Keratinocyte (primary cell): ENCODE measurements at regions not wholly inside any gene's neighbourhood (a gene's known extent, or its start where the extent isn't known, plus 50 kb on each side); places are given as distances from the start of the nearest gene placed in this dataset.

Experiments
- DNase-seq: peaks from one replicate; pipeline ENCODE4 v3.0.0-alpha.2; 2011; ENCODE audit warnings: low read depth, missing footprints, low spot score
- FAIRE-seq: peaks from 2 replicates; lab custom pipeline; 2011; peaks lifted over from hg19 to GRCh38; lab: Jason Lieb, UNC
- H2AFZ ChIP-seq: 2 replicates; pipeline ENCODE4 v1.6.0; 2012; ENCODE audit warnings: low read length, control low read depth, inconsistent platforms; ENCODE audit not compliant: control insufficient read depth
- H3K27ac ChIP-seq: 2 replicates; pipeline ENCODE4 v1.5.1; 2011; ENCODE audit warnings: low read length; ENCODE audit not compliant: control insufficient read depth, insufficient read depth
- H3K27me3 ChIP-seq: 3 replicates; pipeline ENCODE4 v1.6.0; 2011; ENCODE audit warnings: low read length; ENCODE audit not compliant: control insufficient read depth, insufficient read depth; ENCODE audit errors: extremely low read depth
- H3K36me3 ChIP-seq, 2 experiments: 2 replicates in 1 of 2; 3 replicates in 1 of 2; pipeline ENCODE4 v1.5.1; 2011; ENCODE audit warnings: low read length in 2 of 2, mild to moderate bottlenecking in 1 of 2; ENCODE audit not compliant: control insufficient read depth in 2 of 2, insufficient read depth in 2 of 2; ENCODE audit errors: extremely low read depth in 1 of 2
- H3K4me1 ChIP-seq: 3 replicates; pipeline ENCODE4 v1.5.1; 2011; ENCODE audit warnings: low read length; ENCODE audit not compliant: control insufficient read depth, insufficient read depth; ENCODE audit errors: extremely low read depth
- H3K4me2 ChIP-seq: 3 replicates; pipeline ENCODE4 v1.6.0; 2011; ENCODE audit warnings: low read depth, low read length; ENCODE audit not compliant: control insufficient read depth, insufficient read depth; ENCODE audit errors: extremely low read depth
- H3K4me3 ChIP-seq, 3 experiments: fragments of 200-600 bp in 1 of 3; sonication (generic) in 1 of 3; 2 replicates in 2 of 3; 3 replicates in 1 of 3; pipeline ENCODE4 v1.5.1; 2011 to 2016; ENCODE audit warnings: low read length in 3 of 3, mild to moderate bottlenecking in 3 of 3, control low read depth in 2 of 3, inconsistent platforms in 1 of 3, low read depth in 1 of 3, mixed read lengths in 1 of 3, mixed run types in 1 of 3, moderate library complexity in 1 of 3; ENCODE audit not compliant: control insufficient read depth in 2 of 3, insufficient read depth in 2 of 3; ENCODE audit errors: extremely low read depth in 1 of 3
- H3K79me2 ChIP-seq: 2 replicates; pipeline ENCODE4 v1.6.0; 2012; ENCODE audit warnings: low read length; ENCODE audit not compliant: control insufficient read depth, insufficient read depth
- H3K9ac ChIP-seq: 3 replicates; pipeline ENCODE4 v1.6.0; 2011; ENCODE audit warnings: low read length; ENCODE audit not compliant: control insufficient read depth, insufficient read depth; ENCODE audit errors: extremely low read depth
- H3K9me1 ChIP-seq: 3 replicates; pipeline ENCODE4 v1.6.0; 2011; ENCODE audit warnings: low read length; ENCODE audit not compliant: control insufficient read depth, insufficient read depth; ENCODE audit errors: extremely low read depth
- H3K9me3 ChIP-seq: 2 replicates; pipeline ENCODE4 v1.5.1; 2012; ENCODE audit warnings: low read depth, low read length; ENCODE audit not compliant: control insufficient read depth
- H4K20me1 ChIP-seq: 3 replicates; pipeline ENCODE4 v1.6.0; 2011; ENCODE audit warnings: low read length; ENCODE audit not compliant: control insufficient read depth, insufficient read depth; ENCODE audit errors: extremely low read depth
- EZH2 ChIP-seq: IDR thresholded peaks from one replicate; pipeline ENCODE4 v1.6.1; 2012; ENCODE audit warnings: inconsistent platforms, mild to moderate bottlenecking, low read length, moderate library complexity
- dilution Hi-C: fragments of 300-500 bp; cut with MboI; formaldehyde crosslinking; loops from one replicate; pipeline ENCODE4 v1.7.0; 2020; ENCODE audit warnings: low sequenced_read_pairs; ENCODE audit not compliant: extremely low pct_ligation_motif_present
- TF ChIP-seq, protein P1 (sequence below), 3 experiments: IDR thresholded peaks in 1 of 3; conservative IDR thresholded peaks in 1 of 3; optimal IDR thresholded peaks in 1 of 3; 2 replicates in 2 of 3; 3 replicates in 1 of 3; pipeline versions ENCODE3 to v1.5.1; 2011; ENCODE audit warnings: low read length in 3 of 3, mild to moderate bottlenecking in 3 of 3, moderate library complexity in 2 of 3, control low read depth in 1 of 3, inconsistent platforms in 1 of 3; ENCODE audit not compliant: insufficient read depth in 2 of 3; ENCODE audit errors: extremely low read depth in 1 of 3

- TF ChIP-seq, protein P1, sequence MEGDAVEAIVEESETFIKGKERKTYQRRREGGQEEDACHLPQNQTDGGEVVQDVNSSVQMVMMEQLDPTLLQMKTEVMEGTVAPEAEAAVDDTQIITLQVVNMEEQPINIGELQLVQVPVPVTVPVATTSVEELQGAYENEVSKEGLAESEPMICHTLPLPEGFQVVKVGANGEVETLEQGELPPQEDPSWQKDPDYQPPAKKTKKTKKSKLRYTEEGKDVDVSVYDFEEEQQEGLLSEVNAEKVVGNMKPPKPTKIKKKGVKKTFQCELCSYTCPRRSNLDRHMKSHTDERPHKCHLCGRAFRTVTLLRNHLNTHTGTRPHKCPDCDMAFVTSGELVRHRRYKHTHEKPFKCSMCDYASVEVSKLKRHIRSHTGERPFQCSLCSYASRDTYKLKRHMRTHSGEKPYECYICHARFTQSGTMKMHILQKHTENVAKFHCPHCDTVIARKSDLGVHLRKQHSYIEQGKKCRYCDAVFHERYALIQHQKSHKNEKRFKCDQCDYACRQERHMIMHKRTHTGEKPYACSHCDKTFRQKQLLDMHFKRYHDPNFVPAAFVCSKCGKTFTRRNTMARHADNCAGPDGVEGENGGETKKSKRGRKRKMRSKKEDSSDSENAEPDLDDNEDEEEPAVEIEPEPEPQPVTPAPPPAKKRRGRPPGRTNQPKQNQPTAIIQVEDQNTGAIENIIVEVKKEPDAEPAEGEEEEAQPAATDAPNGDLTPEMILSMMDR (optimal IDR thresholded peaks at IDR 0.05 in 1 of 3, IDR thresholded peaks at IDR 0.05 in 1 of 3, conservative IDR thresholded peaks at IDR 0.05 in 1 of 3; ENCODE audit: extremely low read depth in 1 of 3, insufficient read depth in 2 of 3, low read length in 3 of 3): no peak
- no peak for TF ChIP-seq EZH2
- H3K27ac ChIP-seq: no peak overlapping the region
- H3K9ac ChIP-seq: no peak overlapping the region
- no peaks in the 10 kb centered on the region for H3K4me1 ChIP-seq
- no peak overlapping the region for H3K4me2 ChIP-seq
- no peaks in the 10 kb centered on the region for H3K27me3 ChIP-seq
- dilution Hi-C loops: no loop called here
- FAIRE-seq (no peak), DNase-seq (no peak)
- H3K9me1 ChIP-seq: no peaks in the 10 kb centered on the region
- H3K36me3 ChIP-seq: no peaks in the 10 kb centered on the region
- H4K20me1 ChIP-seq: no peaks in the 10 kb centered on the region
- H2AFZ ChIP-seq: no peak overlapping the region
- no peaks in the 10 kb centered on the region for H3K9me3 ChIP-seq
- no peaks in the 10 kb centered on the region for H3K79me2 ChIP-seq
- H3K4me3 ChIP-seq: no peak overlapping the region
Measured at GRCh38 chr5:89504051-89504450, 621.1 kb upstream of the MEF2C start.

DNA sequence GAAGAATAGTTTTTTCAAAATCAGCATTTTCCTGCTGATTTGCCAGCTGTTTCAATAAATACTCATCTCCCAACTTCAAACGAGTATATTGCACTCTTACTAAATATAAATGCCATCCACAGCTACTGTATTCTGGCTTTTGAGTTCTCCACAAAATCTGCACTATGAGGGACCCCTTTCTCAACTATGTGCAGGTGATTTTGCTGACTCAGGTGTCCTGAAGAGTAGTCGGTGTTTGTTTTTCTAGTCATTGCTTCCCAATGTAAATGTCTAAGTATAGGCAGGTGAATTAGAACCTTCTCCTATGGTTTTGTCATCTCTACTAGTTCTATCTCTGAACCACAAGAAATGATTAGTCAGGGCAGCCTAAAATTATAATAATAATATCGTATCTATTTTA lies 616.8 kb upstream of the MEF2C start:
- no peak overlapping the region for H3K27ac ChIP-seq
- no peak overlapping the region for H3K9ac ChIP-seq
- H3K79me2 ChIP-seq: no peaks in the 10 kb centered on the region
- DNase-seq (no peak), FAIRE-seq (no peak)
- TF ChIP-seq, protein P1 (optimal IDR thresholded peaks at IDR 0.05 in 1 of 3, IDR thresholded peaks at IDR 0.05 in 1 of 3, conservative IDR thresholded peaks at IDR 0.05 in 1 of 3; ENCODE audit: extremely low read depth in 1 of 3, insufficient read depth in 2 of 3, low read length in 3 of 3): no peak
- TF ChIP-seq EZH2: no peak
- H3K9me3 ChIP-seq: no peaks in the 10 kb centered on the region
- no peaks in the 10 kb centered on the region for H3K9me1 ChIP-seq
- H3K4me1 ChIP-seq: no peaks in the 10 kb centered on the region
- H3K27me3 ChIP-seq: no peaks in the 10 kb centered on the region
- H2AFZ ChIP-seq: no peak overlapping the region
- H3K36me3 ChIP-seq: no peaks in the 10 kb centered on the region
- dilution Hi-C loops: no loop called here
- no peak overlapping the region for H3K4me2 ChIP-seq
- no peak overlapping the region for H3K4me3 ChIP-seq
- H4K20me1 ChIP-seq: no peaks in the 10 kb centered on the region
